SIG-M5 treated with dmso at 0.1 percent for 504 hours (cell line): ENCODE measurements at regions not wholly inside any gene's neighbourhood (a gene's known extent, or its start where the extent isn't known, plus 50 kb on each side); places are given as distances from the start of the nearest gene placed in this dataset.
"Not testable (repeated sequence)": the region's sequence is repeated elsewhere in the genome, so short reads cannot be mapped to it uniquely, and the experiment has no call there.

Source experiments
- DNase-seq: peaks from one replicate; lab custom pipeline; 2025; ENCODE audit not compliant: unreplicated experiment; lab: John Stamatoyannopoulos, UW

DNA sequence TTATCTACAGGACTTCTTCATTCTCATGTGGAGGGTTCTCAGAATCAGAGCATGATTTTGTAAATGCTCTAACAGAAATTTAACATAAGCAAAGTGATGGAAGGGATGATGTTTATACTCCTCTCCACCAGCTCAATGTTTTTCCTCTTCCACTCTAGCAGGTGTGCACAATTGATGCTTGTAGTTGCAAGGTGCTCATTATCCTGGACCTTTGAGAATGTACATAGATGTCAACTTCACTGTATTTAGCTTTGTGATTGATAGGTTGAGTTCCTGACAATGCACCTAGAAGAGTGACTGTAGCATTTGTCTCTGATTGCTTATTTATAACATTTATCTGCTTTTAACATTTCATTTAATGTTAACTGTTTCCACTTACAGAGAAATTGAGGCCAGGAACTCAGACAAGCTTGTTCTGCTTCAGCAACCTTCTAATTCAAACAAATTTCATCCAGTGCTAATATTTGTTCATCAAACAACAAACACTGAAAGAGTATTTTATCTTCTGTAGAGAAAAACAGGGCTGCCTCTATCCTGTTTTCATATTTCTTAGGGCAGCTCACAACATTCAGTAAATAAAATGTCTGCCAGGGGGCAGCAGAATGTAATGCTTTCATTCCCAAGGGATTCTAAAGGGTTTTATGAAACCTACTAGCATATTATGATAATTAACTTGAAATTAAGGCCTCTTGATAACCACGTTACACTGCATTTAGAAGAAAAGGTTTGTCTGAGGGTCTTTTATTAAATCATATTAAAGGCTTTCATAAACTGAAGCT is 127.9 kb upstream of the NOL4 start:
- DNase-seq = no peak

DNA sequence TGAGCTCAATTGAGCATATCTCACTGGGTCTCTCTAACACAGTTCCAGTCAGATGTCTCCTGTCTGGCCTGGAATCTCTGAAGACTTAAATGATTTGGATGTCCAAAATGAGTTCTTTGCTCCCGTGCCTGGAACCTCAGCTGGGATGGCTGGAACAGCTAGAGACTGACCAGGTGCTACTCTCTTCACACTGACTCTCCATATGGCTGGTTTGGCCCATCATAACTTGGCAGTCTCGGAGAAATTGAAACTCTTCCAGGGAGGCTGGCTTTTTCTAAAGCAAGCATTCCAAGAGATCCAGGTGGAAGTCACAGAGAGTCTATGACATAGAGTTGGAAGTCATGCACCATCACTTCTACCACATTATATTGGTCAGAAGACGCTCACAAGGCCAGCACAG is 129.6 kb upstream of the NOL4 start:
- DNase-seq = no peak

DNA sequence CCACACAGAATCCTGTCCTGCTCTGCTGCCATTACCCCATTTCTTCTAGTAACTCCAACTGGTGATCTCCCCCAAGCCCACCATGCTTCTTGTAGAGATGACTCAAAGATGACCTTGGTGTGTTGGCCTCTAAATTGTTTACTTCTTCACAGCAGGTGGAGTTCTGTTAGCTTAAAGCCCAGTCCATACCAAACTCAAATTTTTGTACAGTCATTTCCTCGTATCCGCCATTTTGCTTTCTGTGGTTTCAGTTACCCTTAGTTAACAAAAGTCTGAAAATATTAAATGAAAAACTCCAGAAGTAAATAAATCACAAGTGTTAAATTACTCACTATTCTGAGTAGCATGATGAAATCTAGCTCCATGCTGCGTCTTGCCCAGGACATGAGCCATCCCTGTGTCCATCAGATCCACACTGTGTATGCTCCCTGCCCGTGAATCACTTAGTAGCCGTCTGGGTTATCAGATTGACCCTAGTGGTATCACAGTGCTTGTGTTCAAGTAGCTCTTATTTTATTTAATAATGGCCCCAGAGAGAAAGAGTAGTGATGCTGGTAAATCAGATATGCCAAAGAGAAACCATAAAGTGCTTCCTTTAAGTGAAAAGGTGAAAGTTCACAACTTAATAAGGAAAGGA is 133.3 kb upstream of the NOL4 start:
- no peak for DNase-seq

GRCh38 chr18:34358923-34359322 is 134.2 kb upstream of the NOL4 start:
- no peak for DNase-seq

GRCh38 chr18:34364699-34365098 is 140.0 kb upstream of the NOL4 start:
- no peak for DNase-seq

GRCh38 chr18:34370704-34371395 is 146.1 kb upstream of the NOL4 start:
- no peak for DNase-seq

- no peak for DNase-seq
Measured at GRCh38 chr18:34380326-34380725, 155.6 kb upstream of the NOL4 start.

DNA sequence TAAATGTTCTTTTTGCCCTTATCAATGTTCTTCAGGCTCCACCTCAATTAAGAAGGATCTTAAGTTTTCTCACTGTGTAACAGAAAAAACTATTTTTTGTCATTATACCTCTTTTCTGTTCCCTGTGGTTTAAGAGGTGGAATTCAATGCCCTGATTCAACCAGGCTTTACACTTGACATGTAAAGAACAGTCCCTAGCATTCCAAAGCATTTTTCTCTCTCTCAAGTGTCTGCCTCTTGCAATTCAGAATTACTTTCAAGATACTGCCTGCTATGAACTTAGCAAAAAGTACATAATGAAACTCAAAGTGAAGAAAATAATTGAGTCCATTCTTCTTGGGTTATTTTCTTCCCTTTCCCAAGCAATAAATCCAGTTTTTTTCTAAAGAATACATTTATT is 160.6 kb upstream of the NOL4 start:
- no peak for DNase-seq

DNA sequence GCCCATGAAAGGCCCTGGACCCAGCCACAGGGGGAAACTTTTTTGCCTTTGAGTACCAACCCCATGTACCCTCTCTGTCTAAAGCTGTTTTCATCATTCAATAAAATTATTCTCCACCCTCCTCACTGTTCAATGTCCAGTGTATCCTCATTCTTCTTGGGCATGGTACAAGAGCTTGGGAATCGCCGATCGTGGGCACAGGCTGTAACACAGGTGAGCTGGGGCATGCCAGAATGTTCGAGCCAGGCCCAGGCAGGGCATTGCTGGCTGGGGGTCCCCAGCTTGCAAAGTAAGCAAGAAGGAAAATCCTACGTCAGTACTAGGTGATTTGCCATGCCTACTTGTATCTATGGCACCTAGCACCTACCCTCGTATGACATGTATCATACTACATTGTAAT is 162.1 kb upstream of the NOL4 start:
- no peak for DNase-seq

DNA sequence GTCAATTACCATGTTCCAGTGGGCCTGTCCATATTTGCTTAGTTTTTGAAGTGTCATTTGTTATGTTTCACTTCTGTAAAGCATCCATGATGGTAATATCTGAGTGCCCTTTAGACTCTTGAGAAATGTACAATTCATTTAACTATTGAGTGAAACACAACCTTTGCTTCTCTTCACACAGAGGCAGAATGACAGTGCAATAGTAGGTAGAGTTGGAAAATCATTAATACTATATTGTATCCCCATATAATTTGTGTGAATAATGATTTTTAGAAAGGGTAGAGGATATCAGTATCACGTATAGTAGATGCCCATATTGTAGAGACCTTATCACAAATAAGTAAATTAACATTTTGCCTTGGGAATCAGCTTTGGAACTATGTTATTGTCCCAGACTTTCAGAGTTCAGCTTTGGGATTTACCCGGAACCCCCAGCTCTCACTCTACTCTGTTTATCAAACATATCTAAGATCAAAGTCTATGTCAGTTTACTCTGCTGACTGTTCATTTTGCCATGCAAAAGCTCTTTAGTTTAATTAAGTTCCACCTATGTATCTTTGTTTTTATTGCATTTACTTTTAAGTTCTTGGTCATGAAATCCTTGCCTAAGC is 172.7 kb upstream of the NOL4 start:
- DNase-seq = no peak

GRCh38 chr18:34399892-34400291 is 175.2 kb upstream of the NOL4 start:
- DNase-seq = no peak

DNA sequence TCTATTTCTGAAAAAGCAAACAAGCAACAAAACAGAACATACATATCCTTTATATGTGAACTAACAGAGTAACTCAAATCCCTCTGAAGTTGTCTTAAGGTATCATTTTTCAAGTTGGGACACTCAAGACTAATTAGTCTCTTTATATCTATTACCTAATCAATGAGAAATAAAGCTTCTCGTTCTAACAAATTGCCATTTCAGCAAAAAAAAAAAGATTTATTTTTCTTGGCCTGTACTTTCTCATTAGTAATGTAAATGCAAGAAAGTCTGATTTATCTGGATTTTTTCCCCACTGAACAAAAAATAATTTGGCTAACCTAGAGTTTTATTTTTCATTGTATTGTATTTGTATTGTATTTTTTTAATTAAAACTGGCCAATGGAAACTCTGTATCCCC is 176.1 kb upstream of the NOL4 start:
- no peak for DNase-seq

DNA sequence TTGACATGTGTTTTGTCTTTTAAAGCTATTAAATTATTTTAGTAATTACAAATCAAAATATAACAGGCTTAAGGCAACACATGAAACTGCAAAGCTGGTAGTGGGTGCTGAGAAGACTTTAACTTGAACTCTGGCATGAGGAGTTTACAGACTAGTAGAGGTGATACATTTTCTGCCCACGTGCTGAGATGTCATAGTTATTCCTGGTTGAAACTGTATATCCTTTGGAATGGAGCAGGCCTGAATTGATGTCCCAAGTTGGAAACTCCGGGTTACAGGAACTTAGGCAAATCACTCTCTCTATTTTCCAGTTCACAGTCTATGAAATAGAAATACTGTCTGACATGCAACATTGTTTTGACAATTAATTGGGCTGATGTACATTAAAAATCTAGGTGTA is 177.1 kb upstream of the NOL4 start:
- no peak for DNase-seq

DNA sequence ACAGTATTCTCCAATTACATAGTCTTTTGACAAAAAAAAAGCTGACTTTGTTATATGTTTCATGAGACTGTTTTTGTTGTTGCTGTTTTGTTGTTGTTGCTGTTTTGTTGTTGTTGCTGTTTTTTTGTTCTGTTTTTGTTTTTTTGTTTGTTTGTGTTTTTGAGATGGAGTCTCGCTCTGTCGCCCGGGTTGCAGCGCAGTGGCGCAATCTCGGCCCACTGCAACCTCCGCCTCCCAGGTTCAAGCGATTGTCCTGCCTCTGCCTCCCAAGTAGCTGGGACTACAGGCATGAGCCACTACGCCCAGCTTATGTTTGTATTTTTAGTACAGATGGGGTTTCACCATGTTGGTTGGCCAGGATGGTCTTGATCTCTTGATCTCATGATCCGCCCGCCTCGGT is 182.8 kb upstream of the NOL4 start:
- DNase-seq = not testable (repeated sequence)

DNA sequence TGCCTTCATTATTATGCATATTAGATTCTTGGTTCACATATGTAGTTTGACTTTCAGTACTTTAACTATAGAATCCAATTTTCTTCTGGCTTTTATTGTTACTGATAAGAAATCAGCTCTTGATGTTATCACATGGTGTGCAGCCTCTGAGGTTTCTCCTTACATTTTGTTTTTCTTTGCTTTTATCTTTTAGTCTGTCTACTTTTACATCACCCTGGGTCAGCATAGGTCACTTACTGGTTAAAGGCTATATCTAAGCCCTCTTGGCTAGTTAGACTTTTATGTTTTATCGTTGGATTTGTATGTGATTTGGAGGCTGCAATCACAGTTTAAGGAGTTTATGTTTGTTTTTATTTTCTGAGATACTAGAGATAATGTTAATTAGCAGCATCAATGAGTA is 187.2 kb upstream of the NOL4 start:
- no peak for DNase-seq

- DNase-seq = no peak
Measured at GRCh38 chr18:34431042-34431441, 206.3 kb upstream of the NOL4 start.

- no peak for DNase-seq
Measured at GRCh38 chr18:34444622-34445021, 219.9 kb upstream of the NOL4 start.

- no peak for DNase-seq
Measured at GRCh38 chr18:34448662-34449061, 223.9 kb upstream of the NOL4 start.

GRCh38 chr18:34457761-34458160 is 233.0 kb upstream of the NOL4 start:
- DNase-seq = no peak

GRCh38 chr18:34458410-34458977 is 233.8 kb upstream of the NOL4 start:
- no peak for DNase-seq

DNA sequence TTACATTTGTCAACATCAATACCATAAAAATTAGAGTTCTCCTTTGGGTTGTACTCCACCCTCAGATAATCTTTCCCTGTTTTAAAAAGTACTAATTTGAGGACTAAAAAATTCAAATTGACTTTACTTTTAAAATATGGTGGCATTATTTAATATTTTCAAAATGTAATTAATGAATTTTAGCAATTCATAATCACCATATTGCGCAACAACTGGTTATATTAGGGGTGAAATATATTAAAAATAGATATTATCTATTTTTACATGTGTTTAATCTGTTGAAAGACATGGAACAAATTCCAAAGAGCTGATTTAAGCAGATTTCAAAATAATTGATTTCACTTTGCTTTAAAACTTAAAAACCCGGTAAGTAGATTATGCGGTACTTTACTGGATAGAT is 236.6 kb upstream of the NOL4 start:
- no peak for DNase-seq

GRCh38 chr18:34467058-34467457 is 242.3 kb upstream of the NOL4 start:
- DNase-seq = no peak
